SK-MEL-5 (cell line): ENCODE measurements at regions not wholly inside any gene's neighbourhood (a gene's known extent, or its start where the extent isn't known, plus 50 kb on each side); places are given as distances from the start of the nearest gene placed in this dataset.
"Not testable (repeated sequence)": the region's sequence is repeated elsewhere in the genome, so short reads cannot be mapped to it uniquely, and the experiment has no call there.

ENCODE experiments used
- DNase-seq: peaks from one replicate; pipeline ENCODE4 v3.0.0-alpha.2; 2016; ENCODE audit warnings: low read depth, low spot score
- in situ Hi-C: cut with HindIII; loops from 2 replicates; pipeline ENCODE4 v1.10.0; 2016; ENCODE audit warnings: low sequenced_read_pairs, high pct_unique_total_duplicates, low pct_unique_long_range_greater_than_20kb

DNA sequence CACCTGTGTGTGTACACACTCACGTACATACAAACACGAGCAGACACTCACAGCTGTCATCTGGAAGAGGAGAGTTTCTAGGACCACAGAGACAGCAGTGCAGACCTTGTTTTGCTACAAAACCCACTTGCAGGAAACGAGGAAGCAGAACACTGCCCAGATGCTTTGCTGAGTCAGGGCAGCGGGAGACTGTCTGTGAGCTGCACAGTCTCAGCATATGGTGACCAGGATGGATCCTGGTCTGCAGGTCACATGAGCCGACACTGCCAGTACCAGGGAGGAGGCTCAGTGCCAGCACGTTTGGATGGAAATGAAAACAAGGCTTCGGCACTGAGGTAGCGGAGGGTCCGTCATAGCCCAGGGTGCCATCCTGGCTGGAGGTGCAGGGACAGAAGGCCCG, 117.6 kb upstream of the DPP6 start:
- in situ Hi-C loops, result no loop called here
- no peak for DNase-seq

DNA sequence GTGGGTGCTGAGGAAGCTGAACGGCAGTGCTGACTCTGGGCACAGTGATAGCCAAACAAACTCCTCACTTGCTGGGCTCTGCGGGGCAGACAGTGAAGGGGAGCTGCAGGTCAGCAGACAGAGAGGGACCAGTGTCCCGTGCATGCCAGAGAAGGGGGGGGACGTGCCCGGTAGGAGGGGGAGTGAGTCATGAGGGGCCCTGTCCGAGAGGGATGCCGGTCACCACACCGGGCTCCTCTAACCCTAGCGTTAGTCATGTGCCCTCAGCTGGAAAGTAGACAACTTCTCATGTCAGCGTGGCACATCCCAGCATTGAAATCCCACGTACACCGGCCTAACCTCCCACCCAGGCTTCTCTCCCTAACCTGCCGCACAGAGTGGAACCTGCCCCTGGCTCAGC, 117.1 kb upstream of the DPP6 start:
- in situ Hi-C loops, result no loop called here
- DNase-seq, result no peak

DNA sequence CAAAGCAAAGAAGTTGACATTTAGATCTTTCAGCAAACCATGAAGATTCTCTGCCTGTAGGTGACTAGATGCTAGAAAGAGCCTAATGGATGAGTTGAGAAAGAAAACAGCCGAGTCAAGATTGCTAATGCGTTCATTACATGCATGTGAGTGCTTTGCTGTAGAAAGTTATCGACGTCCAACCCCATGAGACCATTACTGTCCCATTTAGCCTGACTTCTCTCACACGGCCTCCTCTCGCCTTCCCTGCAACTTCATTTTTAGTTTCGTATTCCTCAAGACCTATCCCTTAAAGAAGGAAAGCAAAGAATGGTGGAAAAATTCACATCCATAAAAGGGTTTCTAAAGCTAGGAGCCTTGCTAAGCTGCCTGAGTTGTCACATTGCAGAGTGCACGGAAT, 113.7 kb upstream of the DPP6 start:
- DNase-seq, result no peak
- in situ Hi-C loops, result no loop called here

DNA sequence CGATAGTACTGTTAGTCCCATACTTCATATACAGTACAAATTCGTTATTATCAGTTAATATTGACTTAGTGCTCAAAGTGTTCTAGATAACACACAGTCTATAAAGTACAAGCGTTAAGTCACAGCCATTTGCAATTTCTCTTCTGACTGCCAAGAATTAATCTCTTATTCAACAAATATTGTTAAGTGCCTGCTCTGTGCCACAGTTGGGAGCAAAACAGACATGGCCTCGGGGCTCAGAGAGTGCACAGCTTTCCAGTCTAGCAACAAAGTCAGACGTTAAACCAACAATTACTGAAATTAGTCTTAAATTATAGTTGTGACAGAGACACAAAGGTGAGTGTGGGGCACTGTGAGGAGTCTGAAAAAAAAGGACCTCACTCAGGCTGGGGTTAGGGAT, 113.0 kb upstream of the DPP6 start:
- in situ Hi-C loops, result no loop called here
- no peak for DNase-seq

DNA sequence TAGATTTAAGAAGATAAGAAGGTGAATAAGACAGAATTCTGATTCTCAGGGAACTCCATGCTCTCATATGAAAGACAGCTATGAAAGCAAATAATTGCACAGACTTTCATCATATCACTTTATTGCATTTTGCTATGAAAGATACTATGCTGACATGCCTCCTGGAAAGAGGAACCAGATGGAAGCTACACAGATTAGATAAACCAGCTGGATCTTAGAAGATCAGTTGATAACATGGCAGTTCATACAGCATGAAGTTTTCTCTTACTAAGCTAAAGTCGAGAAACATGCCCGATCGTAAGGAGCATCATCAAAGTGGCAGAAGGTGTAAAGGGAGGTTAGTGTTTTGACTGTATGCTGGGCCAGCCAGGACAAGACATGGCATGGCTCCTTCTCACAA, 112.5 kb upstream of the DPP6 start:
- DNase-seq, result no peak
- in situ Hi-C loops, result no loop called here

DNA sequence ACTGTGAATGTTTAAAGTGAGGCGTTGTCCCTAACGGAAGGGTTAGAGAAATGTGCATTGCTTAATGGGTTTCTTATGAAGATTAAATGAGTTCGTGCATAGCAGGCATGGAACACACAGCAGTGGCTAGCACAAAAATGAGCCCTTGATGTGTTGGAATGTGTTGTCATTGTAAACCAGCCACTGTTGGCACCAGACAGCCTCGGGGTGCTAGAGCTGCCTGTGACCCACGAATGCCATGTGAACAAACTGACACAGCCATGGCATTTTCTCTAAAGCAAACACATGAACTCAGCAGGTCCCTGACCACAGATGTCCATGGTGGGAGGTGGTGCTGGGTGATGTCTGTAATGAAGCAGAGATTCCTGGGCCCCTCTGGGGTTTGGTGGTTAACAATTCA, 111.1 kb upstream of the DPP6 start:
- DNase-seq, result no peak
- in situ Hi-C loops, result no loop called here

DNA sequence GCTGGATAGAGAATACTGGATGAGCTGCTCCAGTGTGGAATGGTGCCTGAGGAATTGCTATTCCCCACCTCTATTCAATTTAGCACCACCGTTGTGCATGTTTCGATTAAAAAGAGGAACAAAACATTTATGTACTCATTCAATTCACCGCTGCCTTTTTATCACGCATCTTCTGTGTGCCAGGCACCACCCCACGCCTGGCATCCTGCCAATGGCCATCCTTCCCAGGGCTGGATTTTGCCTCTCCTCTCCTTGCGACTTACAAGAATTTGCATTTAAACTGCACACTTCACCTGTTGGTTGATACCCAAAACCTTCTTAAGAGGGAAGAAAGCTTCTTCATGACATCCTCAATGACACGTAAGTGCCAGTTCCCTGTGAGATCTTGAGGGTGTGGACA, 110.2 kb upstream of the DPP6 start:
- DNase-seq, result no peak
- in situ Hi-C loops, result no loop called here

DNA sequence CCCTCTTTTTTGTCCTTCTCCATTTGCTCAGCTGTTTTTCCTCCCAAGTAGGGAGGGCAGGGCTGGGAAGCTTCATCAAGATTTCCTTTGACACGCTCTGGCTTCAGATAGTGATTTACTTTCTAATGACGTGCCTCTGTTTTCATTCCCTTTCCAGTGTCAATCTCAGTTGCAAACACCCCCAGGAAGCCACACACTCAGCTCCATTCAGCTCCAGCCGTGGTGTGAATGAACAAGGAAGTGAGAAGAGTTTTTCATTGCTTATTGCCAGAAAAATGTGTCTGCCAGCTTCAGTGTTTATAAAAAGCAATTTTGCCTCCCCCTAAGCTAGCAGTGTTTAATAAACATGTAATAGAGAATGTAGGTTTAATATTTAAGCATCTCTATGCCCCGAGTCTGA, 108.7 kb upstream of the DPP6 start:
- DNase-seq, result no peak
- in situ Hi-C loops, result no loop called here

DNA sequence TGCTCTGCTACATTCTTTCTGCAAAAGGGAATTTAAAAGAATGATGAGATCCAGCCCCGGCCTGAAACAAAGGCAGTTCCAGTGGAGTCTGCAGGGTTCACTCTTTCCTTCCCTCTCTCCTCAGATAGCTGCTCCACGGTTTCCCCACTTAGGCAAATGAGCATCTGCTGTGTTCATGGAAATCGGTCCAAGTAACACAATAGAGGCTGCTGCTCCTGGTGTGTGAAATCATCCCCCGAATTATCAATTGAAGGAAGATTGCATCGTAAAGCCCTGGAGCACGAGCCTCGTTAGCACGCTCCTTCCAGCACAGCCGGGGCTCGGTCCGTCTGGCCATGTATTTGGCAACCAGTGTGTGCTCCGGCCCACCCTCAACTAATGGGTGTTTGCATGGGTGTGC, 108.3 kb upstream of the DPP6 start:
- no peak for DNase-seq
- in situ Hi-C loops, result no loop called here

DNA sequence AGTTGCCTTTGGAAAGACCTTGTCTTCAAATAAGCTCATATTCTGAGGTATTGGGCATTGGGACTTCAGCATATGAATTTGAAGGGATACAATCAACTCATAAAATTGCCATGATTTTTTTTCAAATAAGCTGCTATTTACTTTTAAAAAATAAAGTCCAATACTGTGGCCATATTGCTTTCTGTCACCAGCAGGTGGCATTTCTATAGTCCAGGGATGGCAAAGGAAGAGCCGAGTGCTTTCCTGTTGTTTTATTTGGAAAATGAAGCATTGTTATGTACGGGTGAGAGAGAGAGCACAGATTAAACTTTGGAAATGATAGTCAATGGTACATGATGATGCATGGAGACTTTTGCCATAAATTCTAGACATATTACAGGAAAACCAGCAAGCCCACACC, 104.1 kb upstream of the DPP6 start:
- in situ Hi-C loops, result no loop called here
- DNase-seq, result no peak

DNA sequence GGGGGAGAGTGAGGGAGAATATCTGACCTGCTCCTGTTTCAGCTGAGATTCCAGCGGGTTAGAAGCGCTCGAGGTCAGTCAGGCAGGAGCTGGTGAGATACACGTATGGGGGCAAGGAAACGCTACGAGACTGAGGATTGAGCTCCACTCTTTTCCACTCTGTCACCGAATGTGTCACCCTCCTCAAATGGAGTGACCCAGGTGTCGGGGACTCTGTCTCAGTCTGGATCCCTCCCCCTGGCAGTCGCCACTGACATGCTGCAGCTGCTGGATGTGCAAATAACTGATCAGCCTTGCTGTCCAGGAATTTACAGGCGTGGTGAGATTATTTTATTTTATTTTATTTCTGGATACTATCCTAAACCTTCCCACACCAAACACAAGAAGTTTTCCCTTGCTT, 100.9 kb upstream of the DPP6 start:
- DNase-seq, result no peak
- in situ Hi-C loops, result no loop called here

DNA sequence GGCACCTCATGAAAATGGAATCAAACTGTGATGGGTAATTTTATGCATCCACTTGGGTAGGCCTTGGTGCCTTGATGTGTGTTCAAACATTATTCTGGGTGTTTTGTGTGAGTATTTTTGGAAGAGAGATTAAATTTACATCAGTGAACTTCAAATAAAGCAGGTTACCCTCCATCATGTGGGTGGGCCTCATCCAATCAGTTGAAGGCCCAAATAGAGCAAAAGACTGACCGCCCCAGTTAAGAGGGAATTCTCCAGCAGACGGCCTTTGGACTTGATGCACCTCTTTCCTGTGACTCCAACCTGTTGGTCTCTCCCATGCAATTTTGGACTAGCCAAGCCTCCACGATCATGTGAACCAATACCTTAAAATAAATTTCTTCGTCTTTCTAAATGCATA, 97.7 kb upstream of the DPP6 start:
- DNase-seq, result no peak
- in situ Hi-C loops, result no loop called here

DNA sequence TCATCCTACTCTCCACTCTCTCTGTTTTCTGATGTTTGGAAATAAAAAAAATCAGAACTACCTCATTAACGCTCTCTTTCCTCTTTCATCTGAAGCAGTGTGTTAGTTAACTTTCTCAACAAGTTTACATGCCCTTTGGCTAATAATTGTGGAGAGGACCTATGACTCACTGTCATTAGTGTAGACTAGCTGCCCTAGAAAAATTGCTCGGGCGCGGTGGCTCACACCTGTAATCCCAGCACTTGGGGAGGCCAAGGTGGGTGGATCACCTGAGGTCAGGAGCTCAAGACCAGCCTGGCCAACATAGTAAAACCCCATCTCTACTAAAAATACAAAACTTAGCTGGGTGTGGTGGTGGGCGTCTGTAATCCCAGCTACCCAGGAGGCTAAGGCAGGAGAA, 94.5 kb upstream of the DPP6 start:
- DNase-seq, in situ Hi-C loops: not testable (repeated sequence)

DNA sequence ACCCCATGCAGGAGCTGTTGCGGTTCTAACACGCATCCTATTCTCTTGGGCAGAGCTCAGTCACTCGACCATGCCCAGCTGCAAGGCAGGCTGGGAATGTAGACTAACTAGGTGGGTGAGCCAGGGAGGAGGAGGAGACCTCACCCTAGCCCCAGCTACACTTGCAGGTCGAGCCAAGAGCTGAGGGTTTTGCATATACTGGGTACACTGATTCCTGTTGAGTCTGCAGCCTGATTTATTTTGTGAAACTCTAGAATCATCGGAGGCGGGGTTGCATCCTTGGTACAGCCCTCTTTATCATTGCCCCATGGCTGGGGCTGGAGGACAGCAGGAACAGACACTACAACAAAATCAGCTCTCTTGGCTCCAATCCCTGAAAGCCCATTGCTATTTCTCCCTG, 93.8 kb upstream of the DPP6 start:
- DNase-seq, in situ Hi-C loops: not testable (repeated sequence)

DNA sequence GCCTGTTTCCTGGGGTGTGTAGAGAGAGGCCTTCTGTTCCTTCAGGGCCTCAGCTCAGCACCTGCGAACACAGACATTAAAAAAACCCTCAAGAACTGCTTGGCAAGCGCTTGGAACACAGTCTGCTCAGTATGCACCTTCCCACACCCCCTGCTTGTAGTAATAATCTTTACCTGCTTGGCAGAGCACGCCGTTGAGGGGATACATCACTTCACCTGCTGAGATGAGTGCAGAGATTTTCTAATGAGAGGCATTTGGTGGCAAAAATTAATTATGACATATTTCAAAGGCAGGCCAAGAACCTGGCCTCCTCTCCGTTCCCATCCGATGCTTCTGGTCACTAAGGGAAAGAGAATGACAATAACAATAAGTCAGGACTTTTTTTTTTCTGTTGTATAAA, 93.4 kb upstream of the DPP6 start:
- DNase-seq, in situ Hi-C loops: not testable (repeated sequence)

DNA sequence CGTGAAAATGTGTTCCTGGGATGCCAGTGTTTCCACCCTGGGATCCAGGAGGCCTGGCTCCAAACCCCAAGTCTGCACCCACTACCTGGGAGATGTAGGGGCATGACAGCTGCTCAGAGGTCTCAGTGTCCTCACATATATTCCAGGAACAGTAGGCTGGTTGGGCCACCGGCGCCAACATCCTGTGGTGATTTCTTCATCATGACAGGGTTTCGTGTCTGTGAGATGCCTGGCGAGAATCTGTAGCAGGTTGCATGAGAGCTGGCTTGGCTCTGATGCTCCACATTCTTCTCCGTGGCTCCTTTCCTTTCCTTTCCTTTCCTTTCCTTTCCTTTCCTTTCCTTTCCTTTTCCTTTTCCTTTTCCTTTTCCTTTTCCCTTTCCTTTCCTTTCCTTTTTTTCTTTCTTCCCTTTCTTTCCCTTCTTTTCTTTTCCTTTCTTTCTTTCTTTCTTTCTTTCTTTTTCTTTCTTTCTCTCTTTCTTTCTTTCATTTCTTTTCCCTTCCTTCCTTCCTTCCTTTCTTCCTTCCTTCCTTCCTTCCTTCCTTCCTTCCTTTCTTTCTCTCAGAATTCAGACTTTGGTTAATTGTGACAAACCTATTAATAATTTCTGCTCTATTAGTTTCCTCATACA, 87.6 kb upstream of the DPP6 start:
- in situ Hi-C loops, DNase-seq: not testable (repeated sequence)

DNA sequence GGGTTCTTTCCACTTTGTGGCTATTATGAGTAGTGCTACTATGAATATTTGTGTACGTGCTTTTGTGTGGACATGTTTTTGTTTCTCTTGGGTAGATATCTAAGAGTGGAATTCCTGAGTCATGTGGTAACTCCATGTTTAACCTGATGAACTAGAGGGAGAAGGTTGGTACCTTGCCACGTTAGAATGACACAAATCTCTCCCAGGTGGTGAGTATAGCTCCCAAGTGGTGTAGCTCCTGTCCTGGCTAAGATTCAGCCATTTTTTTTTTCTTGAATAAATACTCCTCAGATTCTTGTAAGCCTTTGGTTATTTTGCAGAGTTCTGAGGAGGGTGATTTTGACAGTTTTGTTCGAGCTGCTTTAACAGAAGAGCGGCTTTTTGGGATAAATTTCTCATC, 83.2 kb upstream of the DPP6 start:
- in situ Hi-C loops, DNase-seq: not testable (repeated sequence)

DNA sequence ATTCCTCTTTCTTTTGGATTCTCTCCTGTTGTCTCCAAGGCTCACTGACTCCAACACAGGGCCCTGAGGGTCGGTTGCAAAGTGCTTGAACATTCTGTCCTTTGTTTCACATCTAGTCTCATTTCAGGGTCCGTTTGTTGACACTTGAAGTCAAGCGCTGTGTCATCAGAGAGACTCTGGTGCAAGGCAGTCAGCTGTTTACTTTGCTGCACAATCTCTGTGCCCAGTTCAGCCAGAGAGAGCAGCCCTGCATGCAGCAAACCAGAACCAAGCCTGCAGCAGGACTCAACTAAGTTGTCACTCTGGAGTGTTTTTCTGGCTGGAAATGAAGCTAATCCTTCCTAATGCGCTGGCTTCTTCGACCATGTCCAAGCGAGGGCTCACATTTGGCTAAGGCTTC, 77.6 kb upstream of the DPP6 start:
- DNase-seq, in situ Hi-C loops: not testable (repeated sequence)

DNA sequence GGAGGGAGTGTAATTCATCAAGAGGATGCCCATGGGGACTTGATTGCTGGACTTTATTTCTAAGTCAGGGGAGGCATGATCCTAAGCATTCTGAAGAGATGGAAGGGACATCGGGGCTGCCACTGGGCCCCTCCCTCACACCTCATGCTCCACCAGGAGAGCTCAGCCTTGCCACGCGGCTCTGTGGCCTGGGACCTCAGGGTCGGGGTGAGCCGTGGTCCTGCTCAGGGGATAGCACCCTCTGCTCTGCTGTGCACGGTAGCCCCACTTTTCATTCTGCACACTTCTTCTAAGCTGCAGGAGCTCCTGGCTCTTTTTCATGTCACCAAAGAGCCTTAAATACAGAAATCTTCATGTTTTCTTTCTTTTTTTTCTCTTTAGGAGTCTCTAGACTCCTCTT, 75.5 kb upstream of the DPP6 start:
- in situ Hi-C loops, DNase-seq: not testable (repeated sequence)

DNA sequence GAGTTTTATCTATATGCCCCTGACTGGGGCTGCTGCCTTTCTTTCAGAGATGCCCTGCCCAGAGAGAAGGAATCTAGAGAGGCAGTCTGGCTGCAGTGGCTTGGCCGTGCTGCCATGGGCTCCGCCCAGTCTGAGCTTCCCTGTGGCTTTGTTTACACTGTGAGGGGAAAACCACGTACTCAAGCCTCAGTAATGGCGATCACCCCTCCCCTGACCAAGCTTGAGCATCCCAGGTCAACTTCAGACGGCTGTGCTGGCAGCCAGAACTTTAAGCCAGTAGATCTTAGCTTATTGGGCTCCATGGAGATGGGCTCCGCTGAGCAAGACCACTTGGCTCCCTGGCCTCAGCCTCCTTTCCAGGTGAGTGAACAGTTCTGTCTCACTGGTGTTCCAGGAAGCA, 69.0 kb upstream of the DPP6 start:
- in situ Hi-C loops, DNase-seq: not testable (repeated sequence)
